ENCODE measurements at regions not wholly inside any gene's neighbourhood (a gene's known extent, or its start where the extent isn't known, plus 50 kb on each side); places are given as distances from the start of the nearest gene placed in this dataset.

DNA sequence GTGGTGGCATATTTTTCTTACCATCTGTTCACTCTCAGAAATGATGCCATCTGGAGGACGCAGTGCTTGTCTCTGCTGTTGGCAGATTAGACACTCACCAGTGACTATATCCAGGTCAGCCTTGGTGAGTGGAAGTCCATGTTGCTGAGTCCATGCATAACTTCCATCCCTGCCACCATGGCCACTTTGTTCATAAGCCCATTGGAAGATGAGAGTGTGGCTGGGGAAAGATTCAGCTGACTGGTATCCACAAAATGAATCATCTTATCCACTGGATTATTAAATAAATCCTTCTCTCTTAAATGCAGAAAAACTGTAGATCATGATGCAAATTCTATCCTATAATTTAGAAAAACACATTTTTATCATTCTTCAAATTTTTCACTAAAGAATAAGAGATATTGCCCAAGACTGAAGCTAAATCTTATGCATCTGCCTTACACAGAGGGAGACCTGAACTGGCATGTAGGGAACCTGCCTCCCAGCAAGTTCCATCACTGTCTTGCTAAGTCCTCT is 726.9 kb downstream of the TNS3 start:
- H3K9ac ChIP-seq (ENCODE audit: low read length), result no peak overlapping the region
- H3K4me3 Mint-ChIP-seq (ENCODE audit: unreplicated experiment), result no peak overlapping the region
- no peaks in the 10 kb centered on the region for H3K36me3 ChIP-seq (ENCODE audit: insufficient read depth, low read length)
- H3K4me1 ChIP-seq (ENCODE audit: insufficient read depth, low read length), result no peaks in the 10 kb centered on the region
- H3K4me2 ChIP-seq (ENCODE audit: low read length), result no peak overlapping the region
- TF ChIP-seq EZH2 (IDR thresholded peaks at IDR 0.05; ENCODE audit: insufficient read depth, low read length), result no peak
- TF ChIP-seq, protein P1, sequence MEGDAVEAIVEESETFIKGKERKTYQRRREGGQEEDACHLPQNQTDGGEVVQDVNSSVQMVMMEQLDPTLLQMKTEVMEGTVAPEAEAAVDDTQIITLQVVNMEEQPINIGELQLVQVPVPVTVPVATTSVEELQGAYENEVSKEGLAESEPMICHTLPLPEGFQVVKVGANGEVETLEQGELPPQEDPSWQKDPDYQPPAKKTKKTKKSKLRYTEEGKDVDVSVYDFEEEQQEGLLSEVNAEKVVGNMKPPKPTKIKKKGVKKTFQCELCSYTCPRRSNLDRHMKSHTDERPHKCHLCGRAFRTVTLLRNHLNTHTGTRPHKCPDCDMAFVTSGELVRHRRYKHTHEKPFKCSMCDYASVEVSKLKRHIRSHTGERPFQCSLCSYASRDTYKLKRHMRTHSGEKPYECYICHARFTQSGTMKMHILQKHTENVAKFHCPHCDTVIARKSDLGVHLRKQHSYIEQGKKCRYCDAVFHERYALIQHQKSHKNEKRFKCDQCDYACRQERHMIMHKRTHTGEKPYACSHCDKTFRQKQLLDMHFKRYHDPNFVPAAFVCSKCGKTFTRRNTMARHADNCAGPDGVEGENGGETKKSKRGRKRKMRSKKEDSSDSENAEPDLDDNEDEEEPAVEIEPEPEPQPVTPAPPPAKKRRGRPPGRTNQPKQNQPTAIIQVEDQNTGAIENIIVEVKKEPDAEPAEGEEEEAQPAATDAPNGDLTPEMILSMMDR (IDR thresholded peaks at IDR 0.05; ENCODE audit: insufficient read depth, low read depth, low read length), result no peak
- H3K27ac ChIP-seq (ENCODE audit: low read depth, low read length), result no peak overlapping the region
- FAIRE-seq (no peak), DNase-seq (ENCODE audit: low read depth) (peak; percentile 63)
- H3K27me3 ChIP-seq (ENCODE audit: insufficient read depth, low read length), result no peaks in the 10 kb centered on the region
- peaks cover 3% of the 10 kb centered on the region for H3K27me3 Mint-ChIP-seq (ENCODE audit: low read depth, unreplicated experiment)
- no peak overlapping the region for H2AFZ ChIP-seq (ENCODE audit: low read depth, low read length)
- H3K4me1 Mint-ChIP-seq (ENCODE audit: low read depth, unreplicated experiment), result peaks cover 7% of the 10 kb centered on the region
- H3K9me3 Mint-ChIP-seq (ENCODE audit: unreplicated experiment), result peaks cover 3% of the 10 kb centered on the region
- H3K36me3 Mint-ChIP-seq (ENCODE audit: low read depth, unreplicated experiment), result no peaks in the 10 kb centered on the region
- H3K9me3 ChIP-seq (ENCODE audit: insufficient read depth, low read depth, low read length), result no peaks in the 10 kb centered on the region
- H4K20me1 ChIP-seq (ENCODE audit: insufficient read depth, low read length), result no peaks in the 10 kb centered on the region
- H3K4me3 ChIP-seq (ENCODE audit: insufficient read depth, low read depth, low read length), result no peak overlapping the region
- no peak overlapping the region for H3K27ac Mint-ChIP-seq (ENCODE audit: unreplicated experiment)
- H3K79me2 ChIP-seq (ENCODE audit: insufficient read depth, low read length), result no peaks in the 10 kb centered on the region

- H3K9ac ChIP-seq (ENCODE audit: low read length), result no peak overlapping the region
These were observed 728.5 kb downstream of the TNS3 start for GRCh38 chr7:46853451-46853850.

GRCh38 chr7:46852795-46853194 is 729.1 kb downstream of the TNS3 start:
- Mint-ChIP-seq H3K36me3 (ENCODE audit: low read depth, unreplicated experiment) (no peaks in the 10 kb centered on the region), H3K9me3 (ENCODE audit: unreplicated experiment) (peaks cover 3% of the 10 kb centered on the region), H3K27ac (ENCODE audit: unreplicated experiment) (no peak overlapping the region), H3K27me3 (ENCODE audit: low read depth, unreplicated experiment) (peaks cover 3% of the 10 kb centered on the region), H3K4me3 (ENCODE audit: unreplicated experiment) (no peak overlapping the region), H3K4me1 (ENCODE audit: low read depth, unreplicated experiment) (peaks cover 10% of the 10 kb centered on the region)
- H3K9me3 ChIP-seq (ENCODE audit: insufficient read depth, low read depth, low read length), result no peaks in the 10 kb centered on the region
- no peak overlapping the region for H2AFZ ChIP-seq (ENCODE audit: low read depth, low read length)
- no peaks in the 10 kb centered on the region for H4K20me1 ChIP-seq (ENCODE audit: insufficient read depth, low read length)
- H3K27ac ChIP-seq (ENCODE audit: low read depth, low read length), result no peak overlapping the region
- H3K9ac ChIP-seq (ENCODE audit: low read length), result no peak overlapping the region
- no peaks in the 10 kb centered on the region for H3K36me3 ChIP-seq (ENCODE audit: insufficient read depth, low read length)
- H3K4me3 ChIP-seq (ENCODE audit: insufficient read depth, low read depth, low read length), result no peak overlapping the region
- H3K4me1 ChIP-seq (ENCODE audit: insufficient read depth, low read length), result no peaks in the 10 kb centered on the region
- no peaks in the 10 kb centered on the region for H3K79me2 ChIP-seq (ENCODE audit: insufficient read depth, low read length)
- no peaks in the 10 kb centered on the region for H3K27me3 ChIP-seq (ENCODE audit: insufficient read depth, low read length)
- no peak for DNase-seq (ENCODE audit: low read depth)
- no peak overlapping the region for H3K4me2 ChIP-seq (ENCODE audit: low read length)
- FAIRE-seq, result no peak
- no peak for TF ChIP-seq EZH2 (IDR thresholded peaks at IDR 0.05; ENCODE audit: insufficient read depth, low read length)
- TF ChIP-seq, protein P1 (IDR thresholded peaks at IDR 0.05; ENCODE audit: insufficient read depth, low read depth, low read length), result no peak

More at GRCh38 chr7:46853451-46853850, 728.5 kb downstream of the TNS3 start:
- H3K36me3 Mint-ChIP-seq (ENCODE audit: low read depth, unreplicated experiment), result no peaks in the 10 kb centered on the region
- peaks cover 3% of the 10 kb centered on the region for H3K27me3 Mint-ChIP-seq (ENCODE audit: low read depth, unreplicated experiment)
- peaks cover 3% of the 10 kb centered on the region for H3K9me3 Mint-ChIP-seq (ENCODE audit: unreplicated experiment)
- no peaks in the 10 kb centered on the region for H3K4me1 ChIP-seq (ENCODE audit: insufficient read depth, low read length)
- no peak overlapping the region for H2AFZ ChIP-seq (ENCODE audit: low read depth, low read length)
- no peak overlapping the region for H3K4me2 ChIP-seq (ENCODE audit: low read length)
- no peak overlapping the region for H3K4me3 Mint-ChIP-seq (ENCODE audit: unreplicated experiment)
- H3K4me1 Mint-ChIP-seq (ENCODE audit: low read depth, unreplicated experiment), result peaks cover 7% of the 10 kb centered on the region
- H3K79me2 ChIP-seq (ENCODE audit: insufficient read depth, low read length), result no peaks in the 10 kb centered on the region
- H3K27ac Mint-ChIP-seq (ENCODE audit: unreplicated experiment), result no peak overlapping the region
- H4K20me1 ChIP-seq (ENCODE audit: insufficient read depth, low read length), result no peaks in the 10 kb centered on the region
- TF ChIP-seq EZH2 (IDR thresholded peaks at IDR 0.05; ENCODE audit: insufficient read depth, low read length), result no peak
- TF ChIP-seq, protein P1 (IDR thresholded peaks at IDR 0.05; ENCODE audit: insufficient read depth, low read depth, low read length), result no peak
- no peaks in the 10 kb centered on the region for H3K36me3 ChIP-seq (ENCODE audit: insufficient read depth, low read length)
- FAIRE-seq (no peak), DNase-seq (ENCODE audit: low read depth) (peak; percentile 68)
- no peak overlapping the region for H3K4me3 ChIP-seq (ENCODE audit: insufficient read depth, low read depth, low read length)
- H3K27ac ChIP-seq (ENCODE audit: low read depth, low read length), result no peak overlapping the region
- no peaks in the 10 kb centered on the region for H3K9me3 ChIP-seq (ENCODE audit: insufficient read depth, low read depth, low read length)
- no peaks in the 10 kb centered on the region for H3K27me3 ChIP-seq (ENCODE audit: insufficient read depth, low read length)
